ENCODE measurements at regions not wholly inside any gene's neighbourhood (a gene's known extent, or its start where the extent isn't known, plus 50 kb on each side); places are given as distances from the start of the nearest gene placed in this dataset.

DNA sequence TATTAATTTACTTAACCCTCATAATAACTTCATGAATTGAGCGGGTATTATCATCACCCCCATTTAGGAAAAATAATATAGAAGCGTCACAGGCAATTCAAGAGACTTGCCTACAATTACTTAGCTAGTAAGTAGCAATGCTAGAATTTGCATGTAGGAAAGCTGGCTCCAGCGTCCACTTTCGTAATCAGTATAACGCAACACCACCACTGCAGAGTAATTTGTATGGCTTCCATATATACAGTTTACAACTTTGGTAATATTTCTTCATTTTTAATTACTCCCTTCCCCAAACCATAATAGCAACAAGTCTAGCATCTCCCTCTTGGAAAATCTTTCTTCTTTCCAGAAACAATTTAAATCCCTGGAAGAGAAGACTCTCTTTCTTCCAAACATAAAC lies 89.9 kb upstream of the OR5AK2 start:
- no peak overlapping the region for H2AFZ ChIP-seq (ENCODE audit: insufficient read depth, low read depth, low read length, poor library complexity, severe bottlenecking)
- H4K20me1 ChIP-seq (ENCODE audit: control insufficient read depth, insufficient read depth, low read length, poor library complexity, severe bottlenecking): no peaks in the 10 kb centered on the region
- no peaks in the 10 kb centered on the region for H3K9me3 ChIP-seq (ENCODE audit: control extremely low read depth in 1 of 3, control insufficient read depth in 2 of 3, insufficient read depth in 1 of 3, low read length in 2 of 3)
- WGBS (ENCODE audit: insufficient coverage): no CpG with 5 or more reads among the region's 5 CpGs
- Mint-ChIP-seq H3K9me3 (ENCODE audit: insufficient read depth) (peaks cover 3% of the 10 kb centered on the region), H3K27ac (no peak overlapping the region), H3K4me1 (no peaks in the 10 kb centered on the region), H3K4me3 (no peak overlapping the region), H3K27me3 (no peaks in the 10 kb centered on the region)
- no peaks in the 10 kb centered on the region for H3K36me3 ChIP-seq (replicated peaks in 1 of 2; ENCODE audit: control extremely low read depth in 1 of 2, control insufficient read depth in 1 of 2, extremely low read depth in 1 of 2, insufficient read depth in 2 of 2, low read length in 1 of 2)
- ATAC-seq (ENCODE audit: low read depth) (no peak), DNase-seq (no peak)
- no peaks in the 10 kb centered on the region for H3K27me3 ChIP-seq (replicated peaks in 1 of 4; ENCODE audit: control extremely low read depth in 1 of 4, control insufficient read depth in 3 of 4, insufficient read depth in 4 of 4, low read length in 3 of 4)
- CTCF ChIA-PET: no interaction called here
- H3K4me3 ChIP-seq (ENCODE audit: control extremely low read depth in 1 of 5, extremely low read depth in 1 of 5, insufficient read depth in 1 of 5, low read depth in 2 of 5, low read length in 4 of 5): no peak overlapping the region
- H3K79me2 ChIP-seq (ENCODE audit: control insufficient read depth, insufficient read depth, low read length): no peaks in the 10 kb centered on the region
- intact Hi-C loops (cut with micrococcal nuclease): no loop called here
- POLR2A ChIA-PET: no interaction called here
- no peak overlapping the region for H3K27ac ChIP-seq (ENCODE audit: low read length in 2 of 2)
- no peaks in the 10 kb centered on the region for H3K4me1 ChIP-seq (ENCODE audit: control insufficient read depth in 2 of 2, insufficient read depth in 2 of 2, low read length in 2 of 2)
- no peak overlapping the region for H3K9ac ChIP-seq (ENCODE audit: low read length)
- no peak for TF ChIP-seq EZH2 (IDR thresholded peaks at IDR 0.05; ENCODE audit: borderline replicate concordance, insufficient read depth, low read depth, low read length, poor library complexity, severe bottlenecking)
- TF ChIP-seq, protein P1, sequence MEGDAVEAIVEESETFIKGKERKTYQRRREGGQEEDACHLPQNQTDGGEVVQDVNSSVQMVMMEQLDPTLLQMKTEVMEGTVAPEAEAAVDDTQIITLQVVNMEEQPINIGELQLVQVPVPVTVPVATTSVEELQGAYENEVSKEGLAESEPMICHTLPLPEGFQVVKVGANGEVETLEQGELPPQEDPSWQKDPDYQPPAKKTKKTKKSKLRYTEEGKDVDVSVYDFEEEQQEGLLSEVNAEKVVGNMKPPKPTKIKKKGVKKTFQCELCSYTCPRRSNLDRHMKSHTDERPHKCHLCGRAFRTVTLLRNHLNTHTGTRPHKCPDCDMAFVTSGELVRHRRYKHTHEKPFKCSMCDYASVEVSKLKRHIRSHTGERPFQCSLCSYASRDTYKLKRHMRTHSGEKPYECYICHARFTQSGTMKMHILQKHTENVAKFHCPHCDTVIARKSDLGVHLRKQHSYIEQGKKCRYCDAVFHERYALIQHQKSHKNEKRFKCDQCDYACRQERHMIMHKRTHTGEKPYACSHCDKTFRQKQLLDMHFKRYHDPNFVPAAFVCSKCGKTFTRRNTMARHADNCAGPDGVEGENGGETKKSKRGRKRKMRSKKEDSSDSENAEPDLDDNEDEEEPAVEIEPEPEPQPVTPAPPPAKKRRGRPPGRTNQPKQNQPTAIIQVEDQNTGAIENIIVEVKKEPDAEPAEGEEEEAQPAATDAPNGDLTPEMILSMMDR (IDR thresholded peaks at IDR 0.05): no peak
- H3K4me2 ChIP-seq (replicated peaks; ENCODE audit: low read depth, low read length, poor library complexity, severe bottlenecking): no peak overlapping the region

DNA sequence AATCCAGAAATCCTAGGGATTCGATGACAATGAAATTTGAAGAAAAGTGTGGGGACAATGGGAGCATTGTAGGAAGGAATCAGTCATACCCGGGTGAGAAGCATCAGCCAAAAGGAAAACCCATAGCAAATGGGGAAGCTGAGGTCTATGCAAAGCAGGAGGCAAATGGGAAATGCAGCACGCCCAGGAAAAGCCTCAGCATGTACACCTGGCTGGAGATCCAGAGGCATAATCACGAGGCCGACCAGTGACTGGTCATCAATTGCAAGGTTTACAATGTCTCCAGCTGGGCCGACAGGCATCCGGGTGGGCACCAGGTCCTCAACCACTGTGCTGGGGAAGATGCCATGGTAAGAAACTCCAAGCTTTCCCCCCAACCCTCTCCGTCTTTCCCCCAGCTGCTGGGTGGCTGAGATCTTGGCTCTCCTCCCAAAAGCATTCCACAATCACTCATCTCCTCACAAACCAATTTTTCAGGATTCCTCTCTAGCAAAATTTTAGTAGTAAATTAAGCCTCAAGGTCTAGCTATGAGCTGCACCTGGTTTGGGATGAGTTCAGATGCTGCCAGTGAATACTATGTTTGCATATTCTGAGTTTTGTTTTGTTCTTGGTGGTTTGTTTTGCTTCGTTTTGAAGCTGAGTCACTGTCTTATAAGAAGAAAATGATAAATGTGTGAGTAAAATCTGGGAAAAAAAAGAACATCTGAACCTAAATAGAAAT lies 98.0 kb upstream of the OR5AK2 start:
- Histone ChIP-seq H3K36me3 (replicated peaks in 1 of 2; ENCODE audit: control extremely low read depth in 1 of 2, control insufficient read depth in 1 of 2, extremely low read depth in 1 of 2, insufficient read depth in 2 of 2, low read length in 1 of 2) (no peaks in the 10 kb centered on the region), H2AFZ (ENCODE audit: insufficient read depth, low read depth, low read length, poor library complexity, severe bottlenecking) (no peak overlapping the region), H3K27ac (ENCODE audit: low read length in 2 of 2) (no peak overlapping the region), H3K4me3 (ENCODE audit: control extremely low read depth in 1 of 5, extremely low read depth in 1 of 5, insufficient read depth in 1 of 5, low read depth in 2 of 5, low read length in 4 of 5) (no peak overlapping the region), H3K27me3 (replicated peaks in 1 of 4; ENCODE audit: control extremely low read depth in 1 of 4, control insufficient read depth in 3 of 4, insufficient read depth in 4 of 4, low read length in 3 of 4) (no peaks in the 10 kb centered on the region), H4K20me1 (ENCODE audit: control insufficient read depth, insufficient read depth, low read length, poor library complexity, severe bottlenecking) (no peaks in the 10 kb centered on the region), H3K9me3 (ENCODE audit: control extremely low read depth in 1 of 3, control insufficient read depth in 2 of 3, insufficient read depth in 1 of 3, low read length in 2 of 3) (no peaks in the 10 kb centered on the region), H3K79me2 (ENCODE audit: control insufficient read depth, insufficient read depth, low read length) (no peaks in the 10 kb centered on the region), H3K4me1 (ENCODE audit: control insufficient read depth in 2 of 2, insufficient read depth in 2 of 2, low read length in 2 of 2) (no peaks in the 10 kb centered on the region), H3K9ac (ENCODE audit: low read length) (no peak overlapping the region), H3K4me2 (replicated peaks; ENCODE audit: low read depth, low read length, poor library complexity, severe bottlenecking) (no peak overlapping the region)
- CTCF ChIA-PET: no interaction called here
- WGBS (ENCODE audit: insufficient coverage): 87% methylated on average over 7 of the region's 9 CpGs
- no peaks in the 10 kb centered on the region for H3K27me3 Mint-ChIP-seq
- H3K9me3 Mint-ChIP-seq (ENCODE audit: insufficient read depth): no peaks in the 10 kb centered on the region
- ATAC-seq (ENCODE audit: low read depth) (no peak), DNase-seq (no peak)
- H3K4me3 Mint-ChIP-seq: no peak overlapping the region
- TF ChIP-seq EZH2 (IDR thresholded peaks at IDR 0.05; ENCODE audit: borderline replicate concordance, insufficient read depth, low read depth, low read length, poor library complexity, severe bottlenecking): no peak
- TF ChIP-seq, protein P1 (IDR thresholded peaks at IDR 0.05): no peak
- H3K4me1 Mint-ChIP-seq: no peaks in the 10 kb centered on the region
- intact Hi-C loops (cut with micrococcal nuclease): no loop called here
- H3K27ac Mint-ChIP-seq: no peak overlapping the region
- POLR2A ChIA-PET: no interaction called here
